ENCODE measurements at regions not wholly inside any gene's neighbourhood (a gene's known extent, or its start where the extent isn't known, plus 50 kb on each side); places are given as distances from the start of the nearest gene placed in this dataset.

GRCh38 chr21:38997051-38997842 lies 186.0 kb downstream of the PSMG1 start:
- no peak for DNase-seq

- no peak for DNase-seq
These were observed 186.9 kb downstream of the PSMG1 start for GRCh38 chr21:38996355-38996754.

- no peak for DNase-seq
These were observed 187.5 kb downstream of the PSMG1 start for GRCh38 chr21:38995731-38996130.

- no peak for DNase-seq
These were observed 188.1 kb downstream of the PSMG1 start for GRCh38 chr21:38995071-38995669.

DNA sequence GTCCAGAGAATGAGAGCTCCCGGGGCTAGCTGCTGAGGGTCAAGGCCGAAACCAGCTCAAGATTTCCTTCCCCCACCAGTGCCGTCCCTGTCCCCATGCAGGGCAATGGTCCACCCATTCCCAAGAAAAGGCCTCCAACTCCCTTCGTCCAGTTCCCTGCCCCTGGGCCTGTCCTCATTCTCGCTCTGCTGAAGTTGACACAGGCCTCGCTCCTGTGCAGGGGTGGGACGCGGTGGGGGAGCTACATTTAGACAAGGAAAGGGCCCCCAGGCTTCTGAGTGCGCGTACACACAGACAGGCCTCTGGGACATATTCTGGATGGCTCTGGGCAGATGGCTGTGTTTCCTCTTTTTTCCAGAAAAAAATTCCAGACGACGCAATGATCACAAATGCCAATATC lies 188.3 kb downstream of the ETS2 start:
- DNase-seq: no peak

DNA sequence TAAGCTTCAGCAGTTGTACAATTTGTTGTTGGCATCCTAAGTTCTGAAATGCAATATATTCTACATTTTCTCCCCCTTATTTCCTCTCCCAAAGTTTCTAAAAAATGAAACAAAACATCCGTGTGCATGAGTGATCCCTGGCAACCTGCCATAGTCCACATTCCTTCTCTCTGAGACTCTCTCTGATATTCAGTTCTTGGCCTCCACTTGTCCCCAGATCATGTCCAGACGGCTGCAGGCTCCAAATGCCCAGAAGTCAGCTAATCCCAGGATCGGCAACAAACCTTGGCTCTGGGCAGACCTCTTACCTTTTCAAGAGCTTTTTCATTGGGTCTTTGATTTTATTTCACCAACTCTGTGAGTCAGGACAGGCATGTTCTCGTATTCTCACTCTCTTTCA lies 187.8 kb downstream of the ETS2 start:
- no peak for DNase-seq

DNA sequence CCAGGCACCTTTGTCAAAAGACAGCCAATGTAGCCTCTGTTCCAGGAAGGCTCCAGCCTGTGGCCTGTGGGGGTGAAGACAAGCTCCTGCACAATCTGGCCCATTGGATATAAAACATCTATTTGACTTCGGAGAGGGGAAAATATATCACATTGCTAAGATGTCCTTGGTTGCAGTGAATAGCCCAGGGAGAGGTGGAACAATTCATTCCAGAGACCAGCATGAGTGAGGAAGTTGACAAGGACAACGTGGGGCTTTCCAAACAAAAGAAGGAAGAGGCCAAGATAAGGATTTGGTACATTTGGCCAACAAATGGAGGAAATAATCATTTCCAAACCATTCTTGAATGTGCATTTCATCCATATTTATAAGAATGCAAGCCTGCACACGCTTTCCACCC lies 187.0 kb downstream of the ETS2 start:
- DNase-seq: no peak

GRCh38 chr21:38990424-38990794 lies 184.7 kb downstream of the ETS2 start:
- DNase-seq: no peak

- no peak for DNase-seq
These were observed 184.2 kb downstream of the ETS2 start for GRCh38 chr21:38989745-38990423.

DNA sequence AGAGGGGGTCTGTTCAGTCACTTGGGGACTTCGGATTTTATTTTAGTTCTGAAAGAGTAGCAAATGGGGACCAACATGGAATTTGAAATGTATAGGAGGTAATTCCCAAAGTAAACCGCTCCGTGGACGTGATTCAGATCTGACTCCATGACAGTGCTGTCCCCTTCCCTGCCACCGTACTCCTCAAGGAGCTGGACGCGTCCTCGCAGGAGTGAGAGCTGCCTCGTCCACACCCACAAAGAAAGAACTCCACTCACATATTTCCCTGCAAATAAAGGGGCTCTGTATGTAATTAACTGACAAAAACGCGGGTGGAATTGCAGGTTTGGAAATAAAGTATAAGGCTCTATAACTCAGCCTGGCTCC lies 183.6 kb downstream of the ETS2 start:
- no peak for DNase-seq

- no peak for DNase-seq
These were observed 183.0 kb downstream of the ETS2 start for GRCh38 chr21:38988509-38989378.

DNA sequence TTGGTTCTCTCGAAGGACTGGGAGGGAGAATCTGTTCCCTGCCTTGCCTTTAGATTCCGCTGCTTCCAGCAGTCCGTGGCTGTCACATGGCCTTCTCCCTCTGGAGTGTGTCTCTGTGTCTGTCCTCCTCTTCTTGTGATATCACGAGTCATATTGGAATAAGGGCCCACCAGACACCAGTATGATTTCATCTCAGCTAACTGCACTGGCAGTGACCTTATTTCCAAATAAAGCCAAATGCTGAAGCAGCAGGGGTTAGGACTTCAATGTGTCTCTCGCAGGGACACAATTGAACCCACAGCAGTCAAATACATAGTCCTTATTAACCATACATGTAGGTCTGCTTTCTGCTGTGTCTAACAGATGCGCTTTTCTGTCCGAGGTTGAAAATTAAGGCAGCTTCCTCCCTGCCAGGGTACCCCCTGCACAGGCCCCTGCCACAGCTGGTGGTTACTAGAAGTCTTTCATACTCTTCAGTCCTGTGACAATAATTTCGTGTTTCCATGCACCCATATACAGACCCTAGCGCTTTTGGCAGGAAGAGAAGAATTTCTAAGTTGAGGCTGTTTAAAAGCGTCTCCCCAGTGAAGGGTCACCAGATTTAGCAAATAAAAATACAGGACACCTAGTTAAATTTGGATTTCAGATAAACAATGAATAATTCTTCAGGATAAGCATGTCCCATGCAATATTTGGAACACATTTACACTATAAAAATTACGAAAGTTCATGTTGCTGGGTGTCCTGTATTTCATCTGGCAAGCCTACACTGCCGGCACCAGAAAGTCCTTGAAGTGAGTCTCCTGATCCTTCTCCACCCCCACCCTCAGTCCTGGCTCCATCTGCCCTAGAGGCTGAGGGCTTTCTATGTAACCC lies 182.1 kb downstream of the ETS2 start:
- no peak for DNase-seq

DNA sequence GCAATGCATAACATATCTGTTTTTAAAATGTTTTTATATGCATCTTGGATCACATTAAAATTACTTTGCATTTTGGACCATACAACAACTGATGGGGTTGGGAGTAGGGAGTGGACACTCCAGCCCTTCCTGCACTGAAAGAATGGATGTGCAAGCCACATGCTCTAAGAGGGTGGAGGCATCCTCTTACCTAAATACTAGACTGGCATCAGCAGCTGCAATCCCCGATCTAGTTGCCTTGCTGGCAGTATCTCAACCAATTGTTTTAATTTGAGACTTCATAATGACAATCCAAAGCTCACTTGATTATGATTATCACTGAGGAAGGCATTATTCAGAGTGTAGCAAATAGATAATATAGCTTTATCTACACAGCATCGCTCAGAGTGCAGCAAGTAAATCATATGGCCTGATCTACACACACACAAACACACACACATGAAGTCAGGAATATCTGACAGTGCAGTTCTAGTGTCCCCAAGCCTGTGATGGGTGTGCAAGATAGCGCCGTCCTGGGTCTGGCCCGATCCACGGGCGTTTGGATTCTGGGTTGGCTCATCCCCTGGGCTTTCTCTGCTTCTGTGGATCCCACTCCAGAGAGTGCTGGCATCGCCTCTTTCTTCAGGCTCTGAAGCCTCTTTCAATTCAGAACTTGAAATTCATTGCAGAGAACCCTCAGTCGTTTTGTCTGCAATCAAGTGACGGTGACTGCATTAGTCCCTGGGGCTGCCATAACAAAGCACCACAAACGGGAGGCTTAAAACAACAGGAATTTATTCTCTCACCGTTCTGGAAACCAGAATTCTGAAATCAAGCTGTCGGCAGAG lies 181.3 kb downstream of the ETS2 start:
- DNase-seq: no peak

GRCh38 chr21:38986406-38986805 lies 180.7 kb downstream of the ETS2 start:
- DNase-seq: no peak

GRCh38 chr21:38985568-38986378 lies 180.0 kb downstream of the ETS2 start:
- peak; percentile 78 for DNase-seq

GRCh38 chr21:38984982-38985567 lies 179.3 kb downstream of the ETS2 start:
- DNase-seq: no peak

- DNase-seq: no peak
These were observed 178.8 kb downstream of the ETS2 start for GRCh38 chr21:38984568-38984967.

GRCh38 chr21:38983560-38983959 lies 177.8 kb downstream of the ETS2 start:
- DNase-seq: no peak

- DNase-seq: no peak
These were observed 177.1 kb downstream of the ETS2 start for GRCh38 chr21:38982804-38983203.

DNA sequence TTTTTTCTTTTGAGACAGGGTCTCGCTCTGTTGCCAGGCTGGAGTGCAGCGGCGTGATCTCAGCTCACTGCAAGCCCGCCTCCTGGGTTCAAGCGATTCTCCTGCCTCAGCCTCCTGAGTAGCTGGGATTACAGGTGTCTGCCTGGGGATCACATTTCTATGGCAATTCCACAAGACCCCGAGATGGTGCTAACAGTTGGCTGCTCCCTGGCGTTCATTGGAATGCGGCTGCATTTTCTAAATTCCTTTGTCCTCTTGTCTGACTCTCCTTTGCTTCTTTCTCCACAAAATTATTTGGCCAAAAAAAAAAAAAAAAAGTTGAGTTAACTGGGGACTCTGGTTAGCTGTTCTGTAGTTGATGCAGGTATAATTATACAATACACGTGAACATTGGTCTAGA lies 176.4 kb downstream of the ETS2 start:
- no peak for DNase-seq

Measured in stimulated activated CD8-positive, alpha-beta memory T cell treated with anti-CD3 and anti-CD28 coated beads, Interleukin-4, amount 100 ng/mL, for 48 hours (primary cell).